HPDE6-E6E7 (cell line): ENCODE measurements at regions not wholly inside any gene's neighbourhood (a gene's known extent, or its start where the extent isn't known, plus 50 kb on each side); places are given as distances from the start of the nearest gene placed in this dataset.
"Not testable (repeated sequence)": the region's sequence is repeated elsewhere in the genome, so short reads cannot be mapped to it uniquely, and the experiment has no call there.

ENCODE experiments used
- DNase-seq: peaks from one replicate; pipeline ENCODE4 v3.0.0; 2011; ENCODE audit warnings: missing footprints; ENCODE audit errors: extremely low spot score

DNA sequence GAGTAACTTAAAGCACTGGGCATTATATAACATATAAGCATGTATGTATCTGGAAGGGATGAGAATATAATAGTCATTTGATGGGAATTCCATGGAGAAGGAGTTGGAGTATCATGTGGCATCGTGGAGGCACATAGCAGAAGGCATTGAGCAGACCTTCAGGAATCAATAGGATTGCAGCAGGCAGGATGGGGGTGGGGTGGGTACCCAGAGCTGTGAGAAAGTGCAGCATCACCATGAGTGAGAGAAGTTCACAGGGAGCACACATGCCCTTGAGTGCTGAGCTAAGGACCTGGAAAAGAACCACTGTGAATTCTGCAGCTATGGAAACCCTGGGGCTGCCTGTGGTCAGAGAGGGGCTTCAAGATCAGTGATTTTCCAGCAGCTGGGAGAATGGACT is 57.3 kb downstream of the MED10 start:
- DNase-seq: no peak

GRCh38 chr5:6319116-6319515 is 59.2 kb downstream of the MED10 start:
- DNase-seq: no peak

DNA sequence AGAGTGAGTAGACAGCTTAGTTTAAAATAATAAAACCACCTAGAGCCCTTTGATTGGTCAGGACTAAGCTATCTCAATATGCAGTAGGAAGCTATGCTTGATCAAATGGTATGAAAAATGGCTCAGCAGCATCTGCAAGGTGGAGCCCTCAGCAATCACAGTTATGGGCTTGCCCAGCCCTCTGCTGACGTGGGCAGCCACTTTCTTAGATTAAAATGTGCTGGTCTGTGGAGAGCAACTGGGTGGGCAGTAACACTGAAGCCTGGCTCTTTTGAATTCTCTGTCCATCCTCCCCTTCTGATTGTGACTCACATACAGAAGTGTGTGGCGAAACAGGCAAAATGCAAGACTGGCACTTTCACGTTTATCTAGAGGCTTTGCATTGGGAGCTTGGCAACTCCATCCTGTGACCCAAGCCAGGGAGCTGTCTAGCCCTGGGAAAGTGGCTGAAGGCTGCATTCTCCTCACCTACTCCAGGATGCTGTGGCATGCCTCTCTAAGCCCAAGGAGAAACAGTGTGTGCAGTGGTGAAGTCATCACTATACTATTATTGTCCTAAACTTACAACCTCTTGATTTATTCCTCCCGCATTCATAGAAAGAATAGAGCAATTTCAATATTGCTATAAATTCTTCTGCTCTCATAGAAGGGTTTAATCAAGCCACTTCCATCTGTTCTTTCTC is 61.1 kb downstream of the MED10 start:
- DNase-seq: no peak

DNA sequence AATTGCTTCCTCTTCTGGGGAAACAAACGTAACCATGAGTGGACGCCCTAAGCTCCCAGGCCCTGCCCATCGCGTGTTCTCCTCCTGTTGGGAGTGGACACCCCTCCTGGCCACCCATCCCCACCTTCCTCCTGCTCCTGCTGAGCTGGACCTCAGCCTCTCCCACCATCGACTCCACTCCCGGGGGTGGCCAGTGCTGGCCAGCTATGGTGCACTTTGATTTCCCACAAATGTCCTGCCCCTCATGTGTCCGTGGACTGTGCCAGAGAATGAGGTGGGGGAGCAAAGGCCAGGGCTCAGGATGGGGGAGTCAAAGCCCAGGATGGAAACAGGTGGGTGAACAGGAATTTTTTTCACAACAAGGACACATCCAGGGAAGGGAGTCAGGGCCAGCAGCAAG is 62.8 kb downstream of the MED10 start:
- no peak for DNase-seq

DNA sequence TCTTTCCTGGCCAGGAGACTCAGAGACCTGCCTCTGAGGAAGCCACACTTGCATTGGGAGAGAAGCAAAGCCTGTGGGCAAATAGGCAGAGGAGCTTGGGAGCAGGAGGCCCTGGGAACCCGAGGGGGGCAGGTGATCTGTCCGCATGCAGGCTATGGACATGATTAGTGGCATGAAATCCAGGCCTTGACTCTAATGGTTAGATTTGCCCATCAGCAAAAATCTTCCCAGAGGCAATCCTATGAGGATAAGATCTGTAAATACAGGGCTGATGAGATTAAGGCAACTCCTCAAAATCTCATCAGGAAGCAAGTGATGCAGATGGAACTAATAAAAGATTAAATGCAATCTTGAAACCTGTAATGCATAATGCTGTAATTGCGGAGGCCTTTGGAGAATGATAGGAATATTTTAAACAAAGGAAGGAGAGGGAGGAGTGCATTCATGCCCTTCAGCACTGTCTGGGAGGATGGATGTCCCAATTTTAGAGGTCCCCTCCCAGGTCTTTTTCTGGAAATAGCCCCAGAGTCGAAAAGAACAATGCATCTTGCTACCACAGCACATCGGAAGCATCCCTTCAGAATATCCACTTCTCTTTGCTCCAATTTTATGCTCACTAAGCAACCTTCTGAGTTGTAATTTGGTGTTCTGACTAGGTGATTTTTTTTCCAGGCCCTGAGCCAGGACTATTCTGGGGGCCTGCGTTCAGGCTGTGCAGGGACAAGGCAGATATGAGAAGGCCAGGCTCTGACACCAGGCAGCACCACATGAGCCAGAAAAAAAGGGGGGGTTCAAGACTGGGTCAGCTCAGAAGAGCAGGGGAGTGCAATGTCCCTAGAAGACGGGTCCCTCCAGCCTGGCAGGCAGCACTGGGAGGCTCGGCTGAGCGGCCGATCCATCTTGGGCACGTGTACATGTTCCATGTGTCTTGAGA is 66.5 kb downstream of the MED10 start:
- no peak for DNase-seq

DNA sequence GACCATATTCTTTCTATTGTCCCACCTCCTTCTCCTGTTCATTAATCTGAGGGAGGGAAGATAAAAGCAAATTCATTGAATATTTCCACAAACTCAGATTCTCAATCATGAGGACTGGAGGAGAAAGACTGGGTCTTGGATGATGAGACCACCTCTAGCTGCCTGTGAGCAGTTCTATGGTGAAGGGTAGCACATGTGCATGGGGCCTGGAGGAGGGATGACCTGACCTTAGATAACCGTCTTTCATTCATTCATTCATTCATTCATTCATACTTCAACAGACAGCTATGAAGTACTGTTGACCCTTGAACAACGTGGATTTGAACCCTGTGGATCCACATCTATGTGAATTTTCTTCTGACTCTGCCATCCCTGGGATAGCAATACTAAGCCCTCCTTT is 68.4 kb downstream of the MED10 start:
- no peak for DNase-seq

GRCh38 chr5:6308683-6309082 is 69.7 kb downstream of the MED10 start:
- no peak for DNase-seq

GRCh38 chr5:6307304-6307703 is 71.0 kb downstream of the MED10 start:
- DNase-seq: no peak

DNA sequence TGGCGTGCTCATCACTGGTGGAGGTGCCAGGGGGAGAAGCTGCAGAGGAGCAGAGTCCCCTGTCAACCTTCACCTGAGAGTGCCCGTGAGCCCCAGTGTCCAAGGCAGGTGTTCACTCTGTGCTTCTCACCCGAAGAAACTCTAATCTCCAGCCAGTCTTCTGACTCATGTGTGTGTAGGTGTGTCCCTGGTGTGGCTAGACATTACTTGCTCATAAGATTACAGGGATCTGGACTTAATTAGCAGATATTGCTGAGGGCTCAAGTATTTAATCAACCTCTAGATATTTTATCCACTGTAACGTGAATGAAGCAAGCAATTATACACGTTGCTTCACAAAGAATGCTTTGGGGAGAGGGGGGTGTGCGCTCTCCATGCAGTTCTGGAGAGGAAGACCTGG is 72.5 kb downstream of the MED10 start:
- no peak for DNase-seq

DNA sequence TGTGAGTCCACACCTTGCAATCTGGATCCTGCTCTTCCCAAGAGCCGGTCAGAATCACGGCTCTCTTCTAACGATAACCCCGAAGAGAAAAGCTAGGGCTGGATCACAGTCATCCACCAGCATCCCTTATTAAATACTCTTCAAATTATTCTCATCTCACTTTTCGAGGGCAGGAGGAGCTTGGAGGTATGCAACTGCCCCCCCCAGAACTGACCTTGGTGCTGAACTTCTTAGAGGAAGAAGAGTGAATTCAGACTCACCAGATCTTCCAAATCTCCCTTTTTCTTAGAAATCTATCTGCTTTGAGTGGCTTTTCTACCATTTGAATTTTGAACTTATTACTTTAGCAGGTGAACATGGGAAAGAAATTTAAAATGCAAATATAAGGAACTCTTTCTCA is 75.7 kb downstream of the MED10 start:
- no peak for DNase-seq

DNA sequence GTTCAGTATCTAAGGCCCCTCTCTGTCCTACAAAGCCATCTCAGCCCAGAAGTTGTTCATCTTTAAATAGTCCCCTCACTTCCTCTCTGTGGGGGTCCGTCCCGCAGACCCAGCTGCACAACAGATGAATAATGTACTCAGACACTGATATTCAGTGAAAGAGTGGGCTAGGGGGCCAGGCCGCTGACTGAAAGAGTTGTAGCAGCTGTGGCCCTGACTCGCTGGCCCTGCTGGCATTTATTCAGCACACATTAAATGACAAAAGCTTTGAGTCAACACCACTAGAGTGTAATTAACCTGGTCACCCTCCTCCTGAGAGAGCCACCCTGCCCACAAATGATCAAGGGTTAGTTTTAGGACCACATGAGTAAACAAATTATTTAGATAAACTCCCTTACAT is 76.3 kb downstream of the MED10 start:
- no peak for DNase-seq

DNA sequence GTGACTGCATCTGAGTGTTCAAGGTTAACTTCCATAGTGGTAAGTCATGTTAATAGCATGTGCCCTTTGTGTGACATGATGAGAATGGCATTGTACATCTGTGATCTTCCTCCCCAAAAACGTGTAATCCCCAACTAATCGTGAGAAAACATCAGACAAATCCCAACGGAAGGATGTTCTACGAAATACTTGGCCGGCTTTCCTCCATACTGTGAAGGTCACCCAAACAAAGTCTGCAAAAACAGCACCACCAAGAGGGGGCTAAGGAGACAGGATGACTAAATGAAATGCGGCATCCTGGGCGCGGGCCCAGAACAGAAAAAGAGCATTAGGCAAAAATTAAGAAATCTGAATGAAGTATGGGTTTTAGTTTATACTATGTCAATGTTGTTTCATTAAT is 81.8 kb downstream of the MED10 start:
- DNase-seq: no peak

DNA sequence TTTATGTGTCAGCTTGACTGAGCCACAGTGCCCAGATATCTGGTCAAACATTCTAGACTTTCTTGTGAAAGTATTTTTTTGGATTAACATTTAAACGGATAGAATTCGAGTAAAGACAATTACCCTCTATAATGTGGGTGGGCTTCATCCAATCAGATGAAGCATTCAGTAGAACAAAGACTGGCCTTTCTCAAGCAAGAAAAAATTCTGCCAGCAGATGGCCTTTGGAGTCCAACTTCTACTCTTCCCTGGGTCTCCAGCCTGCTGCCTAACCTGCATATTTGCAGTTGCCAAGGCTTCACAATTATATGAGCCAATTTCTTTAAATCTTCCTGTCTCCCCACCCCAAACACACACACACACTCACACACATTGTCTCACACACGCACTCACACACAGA is 86.4 kb downstream of the MED10 start:
- DNase-seq: no peak

GRCh38 chr5:6289239-6289638 is 89.1 kb downstream of the MED10 start:
- DNase-seq: no peak

DNA sequence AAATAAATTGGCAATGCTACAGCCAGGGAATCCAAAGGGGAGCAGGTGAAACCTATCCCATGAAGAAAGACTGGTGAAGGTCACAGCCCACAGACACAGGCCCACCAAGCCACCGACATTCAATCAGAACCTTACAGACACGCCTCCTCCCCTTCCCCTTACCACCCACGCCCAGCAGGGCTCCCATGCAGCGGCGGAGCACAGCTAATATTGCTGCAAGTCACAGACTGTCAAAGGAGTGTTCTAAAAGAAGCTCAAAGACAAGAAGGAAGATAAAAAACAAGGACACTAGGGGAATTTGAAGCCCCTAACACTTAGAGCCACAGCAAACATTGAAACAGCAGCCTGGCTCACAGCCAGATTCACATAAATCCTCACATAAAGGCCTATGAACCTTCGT is 91.2 kb downstream of the MED10 start:
- no peak for DNase-seq

DNA sequence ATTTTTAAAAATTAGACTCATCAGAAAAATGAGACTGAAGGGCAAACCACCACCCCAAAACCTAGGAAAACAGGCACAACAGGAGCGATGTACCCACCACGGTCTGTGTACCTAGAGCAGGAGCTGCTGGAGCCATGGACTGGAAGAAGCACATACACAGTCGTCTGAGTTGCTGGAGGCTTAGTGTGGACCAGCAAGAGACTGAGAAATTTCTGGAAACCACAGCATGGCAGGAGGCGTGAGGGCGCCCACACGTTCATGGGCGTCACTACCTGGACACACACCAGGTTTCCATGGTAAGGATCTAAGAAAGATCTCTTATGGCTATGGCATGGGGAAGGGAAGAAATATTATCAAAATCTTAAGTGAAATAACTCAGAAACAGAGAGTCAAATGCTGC is 91.9 kb downstream of the MED10 start:
- no peak for DNase-seq

DNA sequence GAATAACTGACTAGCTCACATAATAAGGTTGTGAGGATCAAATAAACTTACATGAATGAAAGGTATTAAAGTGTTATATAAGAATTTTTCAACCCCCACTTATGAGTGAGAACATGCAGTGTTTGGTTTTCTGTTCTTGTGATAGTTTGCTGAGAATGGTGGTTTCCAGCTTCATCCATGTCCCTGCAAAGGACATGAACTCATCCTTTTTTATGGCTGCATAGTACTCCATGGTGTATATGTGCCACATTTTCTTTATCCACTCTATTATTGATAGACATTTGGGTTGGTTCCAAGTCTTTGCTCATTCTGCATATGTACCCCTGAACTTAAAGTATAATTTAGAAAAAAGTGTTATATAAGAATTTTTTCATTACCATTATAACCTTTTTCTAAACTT is 93.9 kb downstream of the MED10 start:
- not testable (repeated sequence) for DNase-seq

DNA sequence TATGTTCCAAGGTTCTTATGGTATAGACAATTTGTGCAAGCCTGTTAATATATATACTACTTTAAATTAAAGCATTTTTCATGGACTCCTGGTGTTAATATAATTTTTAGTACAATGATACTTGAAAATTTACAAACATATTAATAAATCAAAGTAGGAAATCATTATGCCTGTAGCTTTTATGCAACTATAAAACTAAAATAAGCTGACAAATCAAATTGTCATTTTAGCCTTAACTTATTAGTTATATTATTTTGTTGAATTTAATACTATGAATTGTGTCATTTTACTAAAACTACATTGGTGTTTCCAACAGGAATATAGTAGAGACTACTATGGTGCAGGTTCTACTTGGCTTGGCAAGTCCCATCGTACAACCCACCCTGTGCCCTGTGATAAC is 96.0 kb downstream of the MED10 start:
- DNase-seq: no peak

DNA sequence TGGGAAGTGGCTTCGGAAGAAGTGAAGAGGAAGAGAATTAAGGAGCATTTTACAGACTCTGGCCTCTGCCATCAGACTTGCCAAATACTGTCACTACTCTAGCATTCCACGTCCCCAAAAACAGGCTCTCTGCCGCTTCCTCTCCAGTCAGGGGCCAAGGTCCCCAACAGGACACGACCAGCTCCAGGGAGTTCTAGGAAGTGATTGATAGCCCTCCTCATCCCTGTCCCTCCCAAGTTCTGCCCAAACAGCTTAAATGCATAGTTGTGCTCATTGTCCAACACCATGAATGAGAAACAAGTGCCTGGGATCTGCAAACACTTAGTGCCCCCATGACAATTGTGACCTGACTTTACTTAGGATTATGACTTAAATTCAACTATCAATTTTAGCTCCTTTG is 96.5 kb downstream of the MED10 start:
- DNase-seq: no peak

DNA sequence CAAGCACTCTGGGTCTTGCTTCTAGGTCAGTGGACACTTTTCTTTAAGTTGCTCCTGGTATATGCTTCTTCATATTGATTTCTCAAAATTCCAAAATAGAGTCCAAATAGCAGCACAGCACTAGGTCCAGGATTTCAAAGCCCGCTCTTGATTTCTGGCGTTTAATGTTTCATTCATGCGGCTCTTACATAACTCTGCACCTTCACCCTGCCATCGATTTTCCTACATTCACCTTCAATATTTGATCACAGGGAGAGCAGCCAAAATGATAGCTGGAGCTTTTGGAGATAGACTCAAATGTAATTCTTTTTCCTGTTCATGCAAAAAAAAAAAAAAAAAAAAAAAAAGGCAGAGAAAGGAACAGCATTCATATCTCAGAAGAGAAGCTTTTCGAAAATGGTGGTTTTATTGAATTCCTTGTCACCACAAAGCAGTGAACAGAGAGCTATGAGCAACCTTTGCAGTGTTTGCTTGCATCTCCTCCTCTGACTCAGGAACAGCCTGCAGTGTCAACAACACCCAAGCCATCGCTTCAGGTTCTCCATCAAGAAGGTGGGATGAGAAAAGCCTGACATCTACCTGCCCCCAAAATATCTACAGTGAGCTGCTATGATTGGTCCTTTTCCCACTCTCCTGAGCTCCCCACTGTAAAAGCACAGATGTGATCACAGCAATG is 97.8 kb downstream of the MED10 start:
- DNase-seq: no peak

DNA sequence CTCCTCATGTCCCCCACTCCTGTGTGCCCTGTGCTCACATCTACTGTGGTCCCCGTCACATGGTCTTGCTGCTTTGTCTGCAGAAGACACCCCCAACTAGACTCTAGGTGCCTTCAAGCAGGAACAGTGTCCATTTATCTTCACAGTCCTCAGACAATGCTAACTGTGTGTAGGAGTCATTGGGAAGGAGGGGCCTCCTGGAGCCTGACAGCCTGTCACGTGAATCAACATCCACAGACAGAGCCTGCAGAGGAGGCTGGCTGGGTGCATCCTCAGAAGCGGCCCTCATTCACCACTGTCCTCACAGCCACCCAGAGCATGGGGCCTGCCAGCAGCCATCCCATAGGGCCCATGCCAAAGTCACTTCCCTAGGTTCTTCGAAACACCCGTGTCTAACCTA is 98.7 kb downstream of the MED10 start:
- DNase-seq: no peak

DNA sequence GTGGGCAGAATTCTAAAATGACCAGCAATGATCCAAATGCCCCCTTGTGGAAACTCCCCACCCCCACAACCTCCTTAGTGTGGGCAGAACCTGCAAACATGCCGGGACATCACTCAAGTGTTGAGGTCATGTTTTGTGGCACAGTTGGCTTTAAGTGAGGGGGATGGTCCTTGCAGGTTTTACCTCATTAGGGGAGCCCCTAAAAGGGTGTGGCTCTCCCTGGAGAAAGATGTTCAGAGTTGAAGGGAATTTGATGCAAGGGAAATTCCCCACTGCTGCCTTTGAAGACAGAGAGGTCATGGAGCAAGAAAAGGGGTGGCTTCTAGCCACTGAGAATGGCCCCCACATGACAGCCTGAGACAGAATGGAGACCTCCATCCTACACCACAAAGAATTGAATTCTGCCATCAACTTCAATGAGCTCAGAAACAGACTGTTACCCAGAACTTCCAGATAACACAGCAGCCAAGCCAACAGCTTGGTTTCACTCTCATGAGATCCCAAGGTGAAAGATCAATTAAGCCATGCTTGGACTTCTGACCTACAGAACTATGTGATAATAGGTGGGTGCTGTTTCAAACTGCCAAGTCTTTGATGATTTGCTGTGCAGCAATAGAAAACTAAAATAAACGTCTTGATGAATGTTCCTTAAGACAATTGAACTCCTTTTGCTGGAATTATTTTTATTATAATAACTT is 103.4 kb downstream of the MED10 start:
- no peak for DNase-seq
